NCI-H1930 (cell line): ENCODE measurements at regions not wholly inside any gene's neighbourhood (a gene's known extent, or its start where the extent isn't known, plus 50 kb on each side); places are given as distances from the start of the nearest gene placed in this dataset.
"Not testable (repeated sequence)": the region's sequence is repeated elsewhere in the genome, so short reads cannot be mapped to it uniquely, and the experiment has no call there.

ENCODE experiments used
- DNase-seq, 2 experiments: peaks; one replicate each; lab custom pipeline; 2025; lab: John Stamatoyannopoulos, UW

DNA sequence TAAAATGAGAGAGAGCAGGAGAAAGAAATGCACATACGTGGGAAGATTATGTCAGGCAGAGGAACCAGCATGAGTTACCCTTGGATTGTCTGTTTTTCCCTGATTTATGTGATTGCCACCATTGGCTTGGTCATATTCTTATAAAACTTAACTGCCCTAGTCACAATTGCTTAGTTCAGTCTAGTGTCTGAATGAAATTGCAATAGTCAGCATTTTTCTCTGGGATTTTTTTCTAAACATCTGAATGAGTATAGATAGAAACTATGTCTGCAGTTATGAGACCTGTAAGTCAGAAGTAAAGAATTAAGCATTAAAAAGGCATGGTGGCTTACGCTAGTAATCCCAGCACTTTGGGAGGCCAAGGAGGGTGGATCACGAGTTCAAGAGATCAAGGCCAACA lies 889.8 kb downstream of the PLA2G4A start:
- no peak for DNase-seq

- no peak for DNase-seq
Observed at GRCh38 chr1:187721216-187721615, 892.5 kb downstream of the PLA2G4A start.

DNA sequence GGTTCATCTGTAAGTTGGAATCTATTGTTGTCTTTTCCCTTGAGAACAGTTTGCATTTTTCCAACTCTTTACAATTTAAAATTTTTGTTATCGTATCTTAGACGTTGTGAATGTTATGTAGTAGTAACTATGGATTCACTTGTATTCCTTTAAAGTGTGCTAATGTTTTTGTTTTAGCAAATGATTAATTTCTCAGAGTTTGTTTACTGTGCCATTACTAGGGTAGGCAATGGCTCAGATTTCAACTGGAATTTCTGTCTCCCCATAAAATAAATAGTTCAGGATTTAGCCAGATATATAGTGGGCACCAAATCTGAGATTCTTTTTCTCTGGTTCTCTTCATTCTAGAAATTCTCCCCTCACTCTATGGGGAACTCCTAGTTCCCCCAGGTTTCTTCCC lies 896.5 kb downstream of the PLA2G4A start:
- DNase-seq = no peak

DNA sequence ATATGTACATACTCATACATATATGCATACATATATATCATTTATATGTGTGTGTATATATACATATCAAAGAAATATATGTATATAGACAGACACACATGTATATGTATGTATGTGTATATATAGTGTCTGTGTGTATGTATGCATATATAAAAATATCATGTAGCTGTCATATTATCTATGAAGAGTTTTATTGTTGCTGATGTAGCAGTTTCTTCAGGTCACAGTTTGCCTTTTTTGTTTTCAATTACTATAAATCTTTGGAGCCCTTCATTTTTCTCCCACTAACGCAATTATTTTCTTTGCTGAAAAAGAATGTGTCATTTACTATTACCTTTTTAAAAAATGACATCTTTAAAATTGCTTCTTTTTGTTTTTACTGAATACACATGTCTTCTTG lies 904.5 kb downstream of the PLA2G4A start:
- DNase-seq = no peak

DNA sequence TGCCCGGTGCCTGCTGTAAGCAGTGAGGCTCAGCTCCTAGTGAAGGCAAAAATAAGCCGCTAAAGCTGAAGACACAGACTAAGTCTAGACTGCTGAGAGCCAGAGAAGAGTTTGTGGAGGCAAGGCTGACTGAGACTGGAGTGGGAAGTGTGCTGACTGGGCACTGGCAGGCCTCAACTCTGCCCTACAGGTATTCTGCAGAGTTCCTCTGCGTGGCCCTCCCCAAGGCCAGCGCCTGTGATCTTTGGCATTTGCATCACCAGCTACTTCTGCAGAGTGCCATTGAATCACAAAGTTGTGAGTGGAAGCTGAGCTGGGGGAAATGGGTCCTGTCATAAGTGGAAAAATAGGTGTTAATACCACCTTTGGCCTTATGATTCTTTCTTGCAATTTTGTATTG lies 905.7 kb downstream of the PLA2G4A start:
- DNase-seq = no peak

- DNase-seq = no peak
Observed at GRCh38 chr1:187744665-187745064, 915.9 kb downstream of the PLA2G4A start.

- no peak for DNase-seq
Observed at GRCh38 chr1:187755536-187755935, 926.8 kb downstream of the PLA2G4A start.

- not testable (repeated sequence) for DNase-seq
Observed at GRCh38 chr1:187756684-187757083, 927.9 kb downstream of the PLA2G4A start.

DNA sequence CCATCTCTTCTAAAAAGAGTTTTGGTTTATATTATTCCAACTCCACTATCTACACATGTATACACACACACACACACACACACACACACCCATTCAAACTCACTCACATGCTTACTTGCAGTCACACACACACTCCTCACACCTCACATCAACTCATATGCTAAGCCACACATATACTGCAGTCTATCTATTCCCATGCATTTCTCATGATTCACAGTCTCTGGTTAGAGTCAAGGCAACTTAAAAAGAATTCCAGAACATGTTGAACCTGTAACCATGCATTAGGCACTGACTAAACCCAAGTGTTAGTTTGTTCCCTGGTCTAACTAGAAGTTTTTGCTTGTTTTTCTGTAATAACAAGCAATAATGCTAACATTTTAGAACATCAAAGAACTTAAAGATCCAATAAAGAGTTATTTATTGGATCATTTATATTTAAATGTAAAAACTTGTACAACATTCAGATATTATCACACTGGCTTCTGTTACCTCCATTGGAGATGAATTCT lies 931.1 kb downstream of the PLA2G4A start:
- no peak for DNase-seq

DNA sequence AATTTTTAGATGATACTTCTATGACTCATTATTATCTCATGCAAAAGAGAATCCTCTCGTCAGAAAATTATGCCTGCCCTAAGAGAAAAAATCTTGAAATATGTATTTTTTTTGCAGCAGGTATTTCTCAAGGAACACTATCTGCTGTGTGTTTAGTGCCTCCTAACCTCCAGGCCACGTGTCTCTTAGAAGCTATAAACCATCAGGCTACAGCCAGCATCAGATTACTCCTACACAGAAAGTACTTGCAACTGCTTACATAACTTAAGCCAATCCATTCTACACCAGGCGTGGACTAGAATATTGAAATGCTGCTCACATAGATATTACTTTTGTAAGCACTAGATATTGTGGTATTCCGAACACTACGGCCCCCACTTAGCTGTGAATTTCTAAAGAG lies 933.4 kb downstream of the PLA2G4A start:
- DNase-seq = no peak

DNA sequence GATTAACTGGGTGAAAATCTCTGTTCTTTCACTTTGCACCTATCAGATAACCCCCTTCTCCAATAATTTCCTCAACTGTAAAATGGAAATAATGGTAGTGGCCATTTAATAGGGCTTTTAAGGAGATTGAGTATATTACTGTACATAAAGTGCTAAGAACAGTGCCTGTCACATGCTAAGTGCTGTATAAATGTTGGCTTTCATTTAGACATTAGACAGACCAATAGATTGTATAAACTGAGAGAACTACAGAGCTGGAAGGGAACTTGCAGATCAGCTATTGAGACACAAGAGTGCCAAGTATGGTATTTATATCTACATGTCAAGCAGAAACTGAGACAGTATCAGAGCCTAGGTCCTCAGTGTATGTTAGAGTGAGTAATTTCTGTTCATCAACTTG lies 934.7 kb downstream of the PLA2G4A start:
- no peak for DNase-seq

DNA sequence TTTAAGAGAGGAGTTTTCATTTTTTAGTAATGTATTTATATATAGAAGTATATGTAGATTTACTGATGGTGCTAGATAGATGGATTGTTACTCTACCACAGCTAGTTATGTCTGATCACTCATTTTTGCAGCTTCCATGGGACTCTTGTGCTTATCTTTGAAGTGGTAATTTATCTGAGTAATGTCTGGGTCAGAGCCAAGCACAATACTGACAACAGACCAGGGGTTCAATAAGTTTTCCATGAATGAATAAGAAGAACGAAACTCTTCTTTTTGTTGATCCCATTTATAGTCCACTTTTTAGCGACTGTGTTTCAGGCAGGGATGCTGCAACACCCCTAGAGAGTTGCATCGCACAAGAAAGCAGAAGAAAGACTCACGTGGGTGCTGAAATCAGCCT lies 935.2 kb downstream of the PLA2G4A start:
- DNase-seq = no peak

DNA sequence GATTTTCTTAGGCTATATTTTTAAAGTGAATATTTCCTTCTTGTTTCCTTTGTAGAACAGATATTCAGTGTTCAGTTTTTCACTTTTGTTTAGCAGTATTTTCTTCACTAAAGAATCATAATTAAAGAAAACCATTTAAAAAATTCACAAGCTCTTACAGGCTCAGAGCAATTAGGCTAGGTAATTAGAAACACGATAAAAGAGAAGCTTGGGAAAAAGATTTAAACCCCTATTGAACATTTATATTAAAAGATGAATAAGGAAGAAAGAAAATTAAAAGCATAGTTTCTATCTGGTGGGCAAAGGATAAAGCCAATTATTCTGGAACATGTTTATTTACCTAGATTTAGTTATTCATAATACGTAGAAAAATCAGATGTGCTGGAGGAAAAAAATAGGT lies 942.6 kb downstream of the PLA2G4A start:
- no peak for DNase-seq

- DNase-seq = no peak
Observed at GRCh38 chr1:187773168-187773567, 944.4 kb downstream of the PLA2G4A start.

DNA sequence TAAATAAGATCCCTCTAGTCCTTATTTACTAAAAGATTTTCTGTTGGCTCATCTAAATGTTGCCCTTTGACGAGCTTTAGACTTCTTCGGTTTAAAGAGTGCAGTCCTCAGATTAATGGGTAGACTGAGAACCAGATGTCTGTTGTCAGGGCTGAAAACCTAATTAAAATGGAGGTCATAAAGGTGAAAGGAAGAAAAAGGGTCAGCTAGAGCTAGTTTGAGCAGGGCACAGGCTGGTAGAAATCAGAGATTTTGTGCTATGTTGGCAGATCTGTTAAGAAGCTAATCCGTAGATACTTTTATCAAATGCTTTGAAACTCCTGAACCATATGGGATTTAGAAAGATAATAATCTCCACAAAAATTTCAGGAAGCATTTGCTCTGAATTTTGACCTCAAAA lies 959.0 kb downstream of the PLA2G4A start:
- no peak for DNase-seq

DNA sequence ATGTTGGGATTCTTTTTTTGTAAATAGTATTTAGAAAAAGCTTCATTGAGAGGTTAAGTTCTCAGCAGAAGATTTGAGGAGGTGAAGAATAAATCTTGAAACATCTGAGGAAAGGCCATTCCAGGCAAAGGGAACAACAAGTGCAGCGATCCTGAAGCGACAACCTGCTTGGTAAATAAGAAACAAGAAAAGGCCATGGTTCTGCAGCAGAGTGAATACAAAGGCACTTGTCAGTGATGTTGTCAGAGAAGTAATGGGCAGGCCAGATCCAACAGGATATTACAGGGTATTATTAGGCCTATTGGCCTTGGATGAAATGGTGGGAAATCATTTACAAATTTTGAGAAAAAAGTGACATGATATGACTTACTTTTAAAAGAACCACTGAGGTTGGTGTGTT lies 960.0 kb downstream of the PLA2G4A start:
- DNase-seq = no peak

DNA sequence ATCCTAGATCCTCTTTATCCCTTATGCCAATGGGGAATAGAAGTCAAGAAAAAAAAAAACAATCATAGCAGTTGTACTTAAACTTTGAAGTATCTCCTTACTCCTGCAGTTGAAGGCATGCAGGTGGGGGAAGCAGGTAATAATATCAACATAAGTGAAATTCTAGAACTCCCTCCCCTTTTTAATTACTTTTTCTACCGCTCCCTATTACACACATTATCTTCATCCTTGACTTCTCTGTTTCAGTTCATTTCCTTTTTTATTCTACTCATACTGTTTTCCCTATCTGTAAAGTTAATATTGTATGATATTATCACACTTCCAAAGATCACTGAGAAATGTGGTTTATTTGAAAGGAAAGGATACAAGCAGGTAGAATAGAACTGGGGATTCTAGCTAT lies 962.0 kb downstream of the PLA2G4A start:
- DNase-seq = no peak

- no peak for DNase-seq
Observed at GRCh38 chr1:187794561-187794960, 965.8 kb downstream of the PLA2G4A start.

- DNase-seq = no peak
Observed at GRCh38 chr1:187809549-187809948, 980.8 kb downstream of the PLA2G4A start.

DNA sequence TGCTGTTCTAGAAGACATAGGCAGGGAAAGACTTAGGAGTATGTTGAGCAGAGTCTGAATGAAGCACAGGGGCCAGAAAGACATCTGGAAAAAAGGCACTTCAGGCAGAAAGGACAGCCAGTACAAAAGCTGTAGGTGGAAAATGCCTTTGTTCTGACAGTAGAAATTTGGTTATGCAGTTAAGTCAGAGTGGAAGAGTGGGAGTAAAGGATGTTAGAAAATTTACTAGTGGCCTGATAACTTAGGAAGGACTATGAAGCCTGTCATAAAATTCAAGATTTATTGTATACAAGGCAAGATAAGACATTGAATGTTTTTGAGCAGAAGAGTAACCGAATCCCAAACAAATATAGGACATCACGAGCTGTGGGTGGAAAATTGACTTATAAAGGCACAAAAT lies 987.9 kb downstream of the PLA2G4A start:
- no peak for DNase-seq

DNA sequence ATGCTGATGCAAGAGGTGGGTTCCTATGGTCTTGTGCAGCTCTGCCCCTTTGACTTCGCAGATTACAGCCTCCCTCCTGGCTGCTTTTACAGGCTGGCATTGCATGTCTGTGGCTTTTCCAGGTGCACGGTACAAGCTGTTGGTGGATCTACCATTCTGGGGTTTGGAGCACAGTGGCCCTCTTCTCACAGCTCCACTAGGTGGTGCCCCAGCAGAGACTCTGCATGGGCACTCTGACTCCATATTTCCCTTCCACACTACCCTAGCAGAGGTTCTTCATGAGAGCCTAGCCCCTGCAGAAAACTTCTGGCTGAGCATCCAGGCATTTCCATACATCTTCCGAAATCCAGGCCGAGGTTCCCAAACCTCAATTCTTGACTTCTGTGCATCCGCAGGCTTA lies 989.0 kb downstream of the PLA2G4A start:
- DNase-seq = no peak

DNA sequence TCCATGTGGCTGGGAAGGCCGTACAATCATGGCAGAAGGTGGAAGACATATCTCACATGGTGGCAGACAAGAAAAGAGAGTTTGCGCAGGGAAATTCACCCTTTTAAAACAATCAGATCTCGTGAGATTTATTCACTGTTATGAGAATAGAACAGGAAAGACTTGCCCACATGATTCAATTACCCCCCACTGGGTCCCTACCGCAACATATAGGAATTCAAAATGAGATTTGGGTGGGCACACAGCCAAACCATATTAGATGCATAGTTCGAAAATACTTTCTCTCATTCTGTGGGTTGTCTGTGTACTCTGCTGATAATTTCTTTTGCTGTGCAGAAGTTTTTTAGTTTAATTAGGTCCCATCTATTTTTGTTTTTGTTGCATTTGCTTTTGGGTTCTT lies 990.3 kb downstream of the PLA2G4A start:
- no peak for DNase-seq

DNA sequence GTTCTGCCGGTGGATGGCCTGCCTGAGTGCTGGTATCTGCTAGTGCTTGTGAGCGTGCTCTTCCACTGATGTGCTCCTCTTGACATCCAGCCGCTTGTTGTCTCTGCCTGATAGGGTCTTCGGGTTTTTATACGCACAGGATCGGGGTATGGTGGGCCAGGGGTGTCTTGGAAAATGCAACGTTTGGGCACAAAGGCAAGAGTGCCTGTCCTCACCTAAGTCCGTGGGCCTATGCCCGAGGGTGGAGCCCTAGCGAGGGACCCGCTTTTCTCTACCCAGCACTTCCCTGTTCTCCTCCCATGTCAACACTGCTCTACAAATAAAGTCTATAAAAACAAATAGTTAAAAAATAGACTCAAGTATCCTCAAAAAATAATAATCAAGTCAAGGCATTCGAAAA lies 1007.8 kb downstream of the PLA2G4A start:
- no peak for DNase-seq

GRCh38 chr1:187837787-187838186 lies 1009.0 kb downstream of the PLA2G4A start:
- DNase-seq = peak in 1 of 2 experiments; percentile 3
